Activated T-cell treated with anti-CD3 and anti-CD28 coated beads, Interleukin-2, amount 50 U/mL, for 48 hours (primary cell): ENCODE measurements at regions not wholly inside any gene's neighbourhood (a gene's known extent, or its start where the extent isn't known, plus 50 kb on each side); places are given as distances from the start of the nearest gene placed in this dataset.
"Not testable (repeated sequence)": the region's sequence is repeated elsewhere in the genome, so short reads cannot be mapped to it uniquely, and the experiment has no call there.

Experiments used
- DNase-seq, 2 experiments: peaks; one replicate each; pipeline ENCODE4 v3.0.0-alpha.2; 2020

GRCh38 chr2:4140281-4140970 lies 437.1 kb downstream of the DCDC2C start:
- DNase-seq, result no peak

GRCh38 chr2:4144731-4145130 lies 441.4 kb downstream of the DCDC2C start:
- no peak for DNase-seq

GRCh38 chr2:4151521-4151920 lies 448.1 kb downstream of the DCDC2C start:
- DNase-seq, result no peak

- DNase-seq, result no peak
Measured at GRCh38 chr2:4152051-4152450, 448.7 kb downstream of the DCDC2C start.

DNA sequence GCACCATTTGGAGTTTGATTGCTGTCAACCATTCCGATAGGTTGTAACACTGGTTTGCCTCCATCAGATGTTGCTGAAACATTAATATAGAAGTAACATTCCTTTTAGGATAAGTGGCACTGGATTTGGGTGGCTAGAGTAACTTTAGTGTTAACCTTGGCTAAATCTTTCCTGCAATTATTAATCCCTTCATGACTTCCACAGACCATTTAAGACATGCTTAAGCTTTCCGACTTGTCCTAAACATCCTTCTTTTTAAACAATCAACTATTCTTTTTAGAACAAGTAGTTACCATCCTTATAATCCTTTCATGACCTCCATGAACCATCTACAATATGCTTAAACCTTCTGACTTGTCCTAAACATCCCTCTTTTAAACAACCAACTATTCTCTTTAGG lies 465.5 kb downstream of the DCDC2C start:
- no peak for DNase-seq

- no peak for DNase-seq
Measured at GRCh38 chr2:4174796-4175195, 471.4 kb downstream of the DCDC2C start.

- DNase-seq, result no peak
Measured at GRCh38 chr2:4175343-4175742, 472.0 kb downstream of the DCDC2C start.

- DNase-seq, result no peak
Measured at GRCh38 chr2:4180631-4181030, 477.3 kb downstream of the DCDC2C start.

GRCh38 chr2:4181062-4181461 lies 477.7 kb downstream of the DCDC2C start:
- no peak for DNase-seq

- no peak for DNase-seq
Measured at GRCh38 chr2:4188561-4188960, 485.2 kb downstream of the DCDC2C start.

GRCh38 chr2:4190548-4190947 lies 487.2 kb downstream of the DCDC2C start:
- no peak for DNase-seq

- no peak for DNase-seq
Measured at GRCh38 chr2:4192119-4192518, 488.7 kb downstream of the DCDC2C start.

GRCh38 chr2:4214444-4215205 lies 511.2 kb downstream of the DCDC2C start:
- DNase-seq, result no peak

- DNase-seq, result no peak
Measured at GRCh38 chr2:4217737-4218136, 514.4 kb downstream of the DCDC2C start.

GRCh38 chr2:4219101-4219500 lies 515.7 kb downstream of the DCDC2C start:
- DNase-seq, result no peak

- DNase-seq, result no peak
Measured at GRCh38 chr2:4219571-4219970, 516.2 kb downstream of the DCDC2C start.

DNA sequence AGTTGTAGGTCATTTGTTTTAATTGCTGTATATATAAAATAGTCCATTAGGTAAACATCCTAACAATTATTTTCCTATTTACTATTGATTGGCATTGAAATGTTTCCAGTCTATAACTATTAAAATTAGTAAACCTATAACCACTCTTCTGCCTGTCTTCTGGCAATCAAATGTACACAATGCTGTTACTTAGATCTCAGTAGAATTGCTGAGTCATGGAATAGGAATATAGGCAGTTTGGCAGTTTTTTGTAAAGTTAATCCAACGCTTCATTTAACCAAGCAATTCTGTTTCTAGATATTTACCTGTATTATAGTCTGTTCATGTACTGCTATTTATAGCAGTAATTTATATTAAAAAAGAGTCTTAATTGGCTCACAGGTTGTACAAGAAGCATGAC lies 518.1 kb downstream of the DCDC2C start:
- DNase-seq, result no peak

DNA sequence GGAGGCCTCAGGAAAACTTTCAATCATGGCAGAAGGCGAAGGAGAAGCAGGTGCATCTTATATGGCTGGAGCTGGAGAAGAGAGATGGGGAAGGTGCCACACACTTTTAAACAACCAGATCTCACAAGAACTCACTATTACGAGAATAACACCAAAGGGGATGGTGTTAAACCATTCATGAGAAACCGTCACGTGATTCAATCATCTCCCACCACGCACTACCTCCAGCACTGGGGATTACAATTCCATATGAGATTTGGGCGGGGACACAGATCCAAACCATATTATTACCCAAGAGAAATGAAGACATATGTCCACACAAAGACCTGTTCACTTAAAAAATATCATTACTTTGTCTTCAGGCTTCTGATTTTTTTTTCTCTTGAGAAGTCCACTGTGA lies 518.5 kb downstream of the DCDC2C start:
- no peak for DNase-seq

DNA sequence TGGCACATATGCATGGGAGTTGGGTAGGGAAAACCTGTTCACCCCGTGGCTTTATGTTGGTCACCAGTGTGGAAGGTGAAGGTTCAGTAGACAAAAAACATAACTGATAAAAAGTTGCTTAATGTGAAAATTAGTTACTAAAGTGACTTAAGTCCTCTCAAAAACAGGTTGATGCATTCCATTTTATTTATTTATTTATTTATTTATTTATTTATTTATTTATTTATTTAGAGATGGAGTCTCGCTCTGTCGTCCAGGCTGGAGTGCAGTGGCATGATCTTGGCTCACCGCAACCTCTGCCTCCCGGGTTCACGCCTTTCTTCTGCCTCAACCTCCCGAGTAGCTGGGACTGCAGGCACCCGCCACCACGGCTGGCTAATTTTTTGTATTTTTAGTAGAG lies 541.0 kb downstream of the DCDC2C start:
- DNase-seq, result not testable (repeated sequence)

- no peak for DNase-seq
Measured at GRCh38 chr2:4246364-4247131, 543.2 kb downstream of the DCDC2C start.

DNA sequence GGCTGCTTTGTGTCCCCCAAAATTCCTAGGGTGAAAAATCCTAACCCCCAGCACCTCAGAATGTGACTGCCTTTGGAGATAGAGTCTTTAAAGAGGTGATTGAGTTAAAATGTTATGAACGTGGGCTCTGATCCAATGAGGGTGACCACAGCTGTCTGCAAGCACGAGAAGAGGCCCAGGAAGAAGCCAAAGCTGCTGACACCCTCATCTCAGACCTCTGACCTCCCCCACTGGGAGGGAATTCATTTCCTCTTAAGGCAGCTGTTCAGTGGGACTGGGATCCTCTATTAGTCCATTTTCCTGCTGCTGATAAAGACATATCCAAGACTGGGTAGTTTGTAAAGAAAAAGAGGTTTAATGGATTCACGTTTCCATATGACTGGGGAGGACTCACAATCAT lies 544.4 kb downstream of the DCDC2C start:
- no peak for DNase-seq

DNA sequence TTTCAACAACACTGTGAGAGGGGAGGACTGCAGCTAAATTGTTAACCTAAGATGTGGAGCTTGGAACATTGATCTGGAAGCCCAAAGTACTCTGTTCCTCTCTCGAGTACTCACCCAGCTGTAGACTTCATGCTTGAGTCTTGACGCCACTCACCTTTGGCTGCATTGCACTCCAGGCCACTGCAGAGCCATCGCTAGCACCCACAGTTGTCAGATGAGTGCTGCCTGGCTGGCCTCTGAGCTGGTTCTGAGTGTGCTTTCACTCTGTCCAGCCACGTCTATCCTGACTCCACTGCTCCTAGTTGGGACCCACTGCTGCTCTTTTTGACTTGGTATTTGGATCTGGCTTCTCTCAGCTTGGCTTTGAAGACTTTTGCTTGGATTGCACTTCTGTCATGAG lies 552.1 kb downstream of the DCDC2C start:
- DNase-seq, result no peak

- DNase-seq, result no peak
Measured at GRCh38 chr2:4256351-4256750, 553.0 kb downstream of the DCDC2C start.

DNA sequence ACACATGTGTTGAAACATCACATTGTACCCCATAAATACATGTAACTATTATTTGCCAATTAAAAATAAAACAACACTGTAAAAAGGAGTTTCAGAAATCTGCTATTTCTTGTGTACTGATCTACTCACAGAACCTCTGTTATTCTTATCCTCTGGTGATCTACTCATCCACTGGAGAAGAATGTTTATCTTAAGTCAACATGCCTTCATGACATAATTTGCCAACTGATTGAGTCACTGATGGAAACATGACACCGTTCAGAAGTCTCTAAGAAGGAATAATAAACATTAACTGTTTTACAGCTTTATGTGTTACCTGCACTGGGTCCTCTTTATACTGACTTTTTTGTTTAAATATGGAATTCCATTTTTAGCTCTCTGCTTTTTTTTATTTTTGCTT lies 555.2 kb downstream of the DCDC2C start:
- DNase-seq, result no peak
